Right kidney (tissue), 1 donor: ENCODE measurements at regions not wholly inside any gene's neighbourhood (a gene's known extent, or its start where the extent isn't known, plus 50 kb on each side); places are given as distances from the start of the nearest gene placed in this dataset.

Source experiments
- DNase-seq: peaks from one replicate; pipeline ENCODE4 v3.0.0-alpha.2; 2016

DNA sequence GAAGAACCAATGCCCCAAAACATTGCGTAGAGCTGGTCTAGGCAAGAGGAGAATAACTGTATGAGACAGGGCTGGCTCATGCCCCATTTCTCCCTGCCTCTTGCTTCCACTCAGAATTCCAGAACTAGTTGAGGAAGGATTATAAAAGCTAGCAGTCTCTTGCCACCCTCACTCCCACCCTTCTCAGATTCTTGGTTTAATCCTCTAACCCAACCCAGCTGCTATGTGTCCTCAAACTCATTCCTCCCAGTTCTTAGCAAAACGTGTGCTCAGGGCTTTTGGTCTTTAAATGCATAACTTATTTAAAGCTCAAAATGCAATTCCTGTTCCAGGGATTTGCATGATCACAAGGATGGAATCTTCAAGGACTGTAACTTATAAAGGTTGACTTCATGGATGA is 466.3 kb downstream of the COG6 start:
- no peak for DNase-seq

- no peak for DNase-seq
Measured at GRCh38 chr13:40123962-40124632, 468.6 kb downstream of the COG6 start.

- DNase-seq: no peak
Measured at GRCh38 chr13:40124633-40125015, 469.2 kb downstream of the COG6 start.

GRCh38 chr13:40125336-40125735 is 469.9 kb downstream of the COG6 start:
- no peak for DNase-seq

DNA sequence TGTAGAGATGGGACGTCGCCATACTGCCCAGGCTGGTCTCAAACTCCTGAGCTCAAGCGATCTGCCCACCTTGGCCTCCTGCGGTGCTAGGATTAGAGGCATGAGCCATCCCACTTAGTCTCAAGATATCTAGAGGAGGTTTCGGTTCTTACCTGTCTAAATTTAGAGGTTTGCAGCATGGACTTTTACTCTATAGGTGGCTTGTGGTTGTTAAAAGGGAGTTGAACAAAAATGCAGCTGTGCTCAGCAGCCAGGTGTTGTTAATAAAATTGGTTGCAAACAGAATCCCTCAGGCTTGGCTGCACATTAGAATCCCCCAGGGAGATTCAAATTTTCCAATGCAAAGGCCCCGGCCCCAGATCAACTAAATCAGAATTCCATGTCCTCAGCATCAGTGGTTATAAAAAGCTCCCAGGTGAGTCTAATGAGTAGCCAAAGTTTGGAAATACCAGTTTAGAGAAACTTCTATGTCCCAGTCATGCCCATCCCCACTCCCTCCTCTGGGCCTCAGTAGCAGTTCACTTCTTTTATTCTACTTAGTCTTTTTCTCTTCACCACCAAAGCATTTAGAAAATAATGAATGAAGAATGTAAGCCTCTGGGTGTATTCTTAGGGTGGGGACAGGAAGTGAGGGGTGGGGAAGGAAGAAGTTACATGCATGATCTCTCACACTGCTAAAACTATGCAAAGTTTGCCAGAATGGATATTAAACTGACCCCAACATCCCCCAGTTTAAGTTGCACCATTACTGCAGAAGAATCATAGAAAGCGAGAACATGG is 471.0 kb downstream of the COG6 start:
- DNase-seq: no peak

GRCh38 chr13:40127476-40127875 is 472.0 kb downstream of the COG6 start:
- DNase-seq: no peak

DNA sequence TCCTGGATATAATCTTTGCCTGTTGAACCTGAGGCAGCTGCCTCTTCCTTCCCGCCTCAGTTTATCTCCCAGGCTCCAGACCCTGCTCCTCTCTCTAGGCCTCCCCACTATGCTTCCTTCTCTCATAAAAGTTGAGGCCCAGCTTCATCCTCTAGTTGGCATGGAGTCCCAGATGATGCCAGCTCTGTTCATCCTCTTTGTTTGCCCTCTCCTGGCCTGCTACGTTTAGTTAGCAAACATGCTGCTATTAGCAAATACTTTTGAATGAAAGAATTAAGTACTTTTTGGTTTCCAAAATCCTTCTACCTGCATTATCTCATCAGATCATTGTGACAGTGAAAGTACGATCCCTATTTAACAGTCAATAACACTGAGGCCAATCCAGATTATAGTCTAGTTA is 472.5 kb downstream of the COG6 start:
- DNase-seq: no peak

- DNase-seq: no peak
Measured at GRCh38 chr13:40129467-40129866, 474.0 kb downstream of the COG6 start.

- DNase-seq: no peak
Measured at GRCh38 chr13:40130871-40131636, 475.6 kb downstream of the COG6 start.

- no peak for DNase-seq
Measured at GRCh38 chr13:40132249-40132648, 476.8 kb downstream of the COG6 start.

DNA sequence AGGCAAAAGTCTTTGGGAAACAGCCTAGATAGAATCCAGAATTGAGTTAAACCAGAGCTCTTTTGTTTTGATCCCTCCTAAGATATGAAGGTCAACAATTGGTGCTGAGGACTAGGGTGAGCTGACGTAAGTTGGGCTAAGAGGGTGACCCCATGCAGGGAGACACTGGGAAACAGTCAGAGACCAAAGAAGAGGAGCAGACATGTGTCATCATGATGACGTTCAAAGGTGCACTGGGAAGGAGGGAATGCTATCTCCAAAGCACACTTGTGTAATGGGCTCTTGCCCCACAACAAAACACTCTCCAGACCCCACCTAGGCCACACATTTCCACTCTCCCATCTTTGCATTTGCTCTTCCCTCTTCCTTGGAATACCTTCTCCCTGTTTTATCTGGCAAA is 481.4 kb downstream of the COG6 start:
- no peak for DNase-seq

- no peak for DNase-seq
Measured at GRCh38 chr13:40137400-40137799, 481.9 kb downstream of the COG6 start.

- DNase-seq: no peak
Measured at GRCh38 chr13:40139896-40140520, 484.5 kb downstream of the COG6 start.

DNA sequence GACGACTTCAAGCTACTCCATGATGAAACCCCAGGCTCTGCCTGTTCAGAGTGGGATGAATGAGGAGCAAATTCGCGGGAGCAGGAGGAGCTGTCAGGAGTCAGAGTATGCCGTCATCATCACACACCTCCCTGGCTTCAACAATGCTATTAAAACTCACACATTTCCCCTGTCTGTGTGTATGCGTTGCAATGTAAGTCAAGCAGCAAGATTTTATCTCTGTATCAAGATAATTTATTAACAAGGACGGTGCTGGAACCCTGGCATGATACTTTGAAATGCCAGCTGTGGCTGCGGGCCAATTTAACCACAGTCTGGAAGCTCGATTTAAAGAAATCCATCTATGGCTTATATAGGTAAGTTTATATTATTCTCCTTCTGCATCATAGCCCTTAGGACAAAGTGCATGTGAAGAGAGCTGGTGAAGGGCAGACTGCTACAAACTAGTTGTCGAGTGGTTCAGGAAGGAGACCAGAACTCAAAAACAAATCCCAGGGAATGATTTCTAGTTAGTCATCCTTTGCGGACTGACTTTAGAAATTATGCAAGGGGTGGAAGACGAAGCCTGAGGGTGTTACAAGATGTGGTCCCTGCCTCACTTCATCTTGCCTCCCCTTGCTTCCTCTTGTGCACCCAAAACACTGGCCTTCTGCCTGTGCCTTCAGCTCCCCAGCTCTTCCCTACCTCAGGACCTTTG is 486.5 kb downstream of the COG6 start:
- DNase-seq: no peak

- DNase-seq: no peak
Measured at GRCh38 chr13:40143106-40143505, 487.6 kb downstream of the COG6 start.

DNA sequence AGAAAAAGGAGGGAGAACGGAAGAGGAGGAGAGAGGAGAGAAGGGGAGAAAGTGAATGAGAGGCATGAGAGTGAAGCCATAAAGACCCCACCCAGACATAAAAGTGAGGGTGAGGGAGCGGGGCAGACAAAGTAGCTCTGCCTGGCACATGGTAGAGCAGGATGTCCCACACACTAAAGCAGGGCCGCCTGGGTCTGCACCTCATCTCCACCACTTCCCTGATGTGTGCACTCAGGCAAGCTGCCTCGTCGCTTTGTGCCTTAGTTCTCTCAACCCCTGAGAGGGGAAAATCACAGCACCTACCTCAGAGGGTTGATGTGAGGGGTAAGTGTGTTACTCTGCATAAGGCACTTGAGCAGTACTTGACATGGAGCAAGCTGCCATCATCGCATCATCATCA is 488.1 kb downstream of the COG6 start:
- DNase-seq: no peak

DNA sequence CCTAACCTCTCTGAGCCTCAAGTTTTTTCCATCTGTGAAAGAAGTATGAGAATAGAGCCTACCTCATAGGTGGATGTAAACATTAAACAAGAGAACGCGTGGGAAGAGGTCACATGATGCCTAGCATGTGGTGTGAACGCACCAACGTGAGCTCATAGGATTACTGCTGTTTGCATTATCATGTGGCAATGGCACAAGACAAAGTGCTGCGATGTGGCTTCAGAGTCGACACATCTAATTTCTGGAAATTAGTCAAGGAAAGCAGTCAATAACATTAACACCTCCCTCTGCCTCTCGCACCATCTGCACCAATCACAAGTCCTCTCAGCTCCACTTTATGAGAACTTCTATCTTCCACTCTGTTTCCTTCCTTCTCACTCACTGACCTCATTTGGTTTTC is 489.7 kb downstream of the COG6 start:
- no peak for DNase-seq

DNA sequence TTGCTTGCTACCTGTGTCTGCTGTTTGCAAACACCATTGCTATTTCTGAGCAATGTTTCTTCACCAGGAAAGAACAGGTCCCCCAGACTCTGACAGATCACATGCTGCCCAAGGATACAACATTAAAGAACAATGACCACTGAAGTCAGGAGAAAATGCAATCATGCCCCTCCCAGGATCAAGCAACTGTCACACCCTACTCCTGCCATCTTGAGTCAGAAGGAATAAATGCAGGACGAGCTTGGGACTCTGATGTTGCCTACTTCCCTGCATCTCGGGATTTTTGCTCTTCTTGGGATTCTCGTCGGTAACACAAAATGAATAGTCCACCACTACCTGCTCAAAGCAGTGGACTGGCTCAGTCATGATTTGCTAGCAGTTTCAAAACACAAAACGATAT is 490.6 kb downstream of the COG6 start:
- no peak for DNase-seq

DNA sequence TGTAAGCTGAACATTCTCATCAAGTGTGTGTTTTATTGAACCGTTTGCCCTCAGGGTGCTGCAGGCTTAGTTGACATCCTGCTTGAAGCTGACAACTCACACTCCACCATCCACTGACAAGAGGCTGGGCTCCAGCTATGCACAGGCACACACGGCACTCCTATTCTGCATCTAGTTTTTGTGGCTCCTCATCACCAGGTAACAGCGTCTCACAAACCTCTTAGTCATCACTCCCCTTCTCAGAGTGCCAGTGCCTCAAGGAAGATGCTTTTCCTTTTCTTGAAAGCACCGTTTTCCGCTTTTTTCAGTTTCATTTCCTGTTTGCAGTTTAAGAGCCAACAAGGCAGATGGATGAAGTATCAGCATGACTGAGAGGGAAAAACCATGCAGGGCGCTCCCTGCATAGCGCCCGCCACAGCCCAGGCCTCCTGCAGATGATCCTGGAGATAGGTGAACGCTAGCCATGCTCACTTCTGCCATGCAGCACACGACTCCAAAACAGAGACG is 491.2 kb downstream of the COG6 start:
- DNase-seq: no peak

- no peak for DNase-seq
Measured at GRCh38 chr13:40148101-40148500, 492.6 kb downstream of the COG6 start.

DNA sequence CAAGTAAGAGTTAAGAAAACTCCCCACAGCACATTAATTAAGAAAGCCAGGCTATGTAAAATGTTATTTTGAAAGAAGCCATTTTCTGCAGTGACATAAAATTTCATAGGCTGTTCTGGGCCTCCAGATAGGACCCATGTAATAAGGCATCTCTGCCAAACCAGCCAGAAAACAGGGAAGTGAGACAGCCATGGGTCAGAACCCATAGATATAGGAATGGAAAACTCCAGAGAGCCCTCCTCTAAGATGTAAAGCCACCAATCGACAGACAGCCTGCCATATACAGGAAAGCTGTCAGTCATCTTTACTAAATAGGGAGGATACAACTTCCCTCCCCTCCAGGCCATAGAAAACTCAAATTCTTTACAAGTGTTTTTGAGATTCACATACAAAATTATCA is 493.3 kb downstream of the COG6 start:
- no peak for DNase-seq

GRCh38 chr13:40149611-40150274 is 494.3 kb downstream of the COG6 start:
- DNase-seq: no peak
